SU-DHL-6 (cell line): ENCODE measurements at regions not wholly inside any gene's neighbourhood (a gene's known extent, or its start where the extent isn't known, plus 50 kb on each side); places are given as distances from the start of the nearest gene placed in this dataset.

Source experiments
- H2AFZ ChIP-seq: fragments of 200-600 bp; sonication (generic); 2 replicates; pipeline ENCODE4 v1.6.1; 2014; ENCODE audit warnings: low read depth, mild to moderate bottlenecking, moderate library complexity, mixed read lengths, antibody characterized with exemption, low read length; ENCODE audit not compliant: severe bottlenecking
- H3F3A ChIP-seq: fragments of 200-600 bp; shearing (Covaris generic); 2 replicates; pipeline ENCODE4 v1.6.0; 2016; ENCODE audit warnings: antibody characterized with exemption, mild to moderate bottlenecking; ENCODE audit not compliant: insufficient read depth
- H3K27ac ChIP-seq: fragments of 200-600 bp; sonication (generic); 2 replicates; pipeline ENCODE4 v1.5.1; 2016; ENCODE audit warnings: low read depth, mild to moderate bottlenecking, low read length, moderate library complexity, mixed read lengths
- H3K27me3 ChIP-seq: fragments of 200-600 bp; sonication (generic), shearing (Covaris generic); 2 replicates; pipeline ENCODE4 v1.6.0; 2014; ENCODE audit warnings: mild to moderate bottlenecking, low read length
- H3K36me3 ChIP-seq: fragments of 200-600 bp; sonication (generic); 2 replicates; pipeline ENCODE4 v1.6.1; 2014; ENCODE audit warnings: mild to moderate bottlenecking, low read length, mixed read lengths
- H3K4me2 ChIP-seq: fragments of 300-600, 200-600 bp; shearing (Covaris generic), sonication (generic); 2 replicates; pipeline ENCODE4 v1.6.0; 2014; ENCODE audit warnings: low read length, low read depth, mild to moderate bottlenecking; ENCODE audit not compliant: poor library complexity, severe bottlenecking
- H3K4me3 ChIP-seq: fragments of 200-600 bp; sonication (generic); 2 replicates; pipeline ENCODE4 v1.5.1; 2014; ENCODE audit warnings: antibody characterized with exemption, low read length, mild to moderate bottlenecking, mixed read lengths; ENCODE audit not compliant: insufficient read depth, poor library complexity, severe bottlenecking
- H3K79me2 ChIP-seq: fragments of 200-600 bp; sonication (generic); 2 replicates; pipeline ENCODE4 v1.6.1; 2014; ENCODE audit warnings: mild to moderate bottlenecking, low read length, moderate library complexity; ENCODE audit not compliant: insufficient read depth
- H3K9ac ChIP-seq: fragments of 200-600 bp; sonication (generic); 2 replicates; pipeline ENCODE4 v1.7.0; 2014; ENCODE audit warnings: mild to moderate bottlenecking, low read length
- H3K9me2 ChIP-seq: fragments of 200-600 bp; sonication (generic); replicated peaks from 2 replicates; pipeline ENCODE4 v1.6.1; 2014; ENCODE audit warnings: low read length; ENCODE audit not compliant: insufficient read depth
- H3K9me3 ChIP-seq: fragments of 200-600 bp; sonication (generic); 2 replicates; pipeline ENCODE4 v1.6.1; 2014; ENCODE audit warnings: low read length, mixed read lengths; ENCODE audit not compliant: insufficient read depth
- H4K20me1 ChIP-seq: fragments of 200-600 bp; sonication (generic); 2 replicates; pipeline ENCODE4 v1.6.1; 2014; ENCODE audit warnings: low read depth, mild to moderate bottlenecking, antibody characterized with exemption, low read length, moderate library complexity, mixed read lengths
- CTCF ChIP-seq: fragments of 200-600 bp; sonication (generic); IDR thresholded peaks from one replicate; pipeline ENCODE4 v1.5.1; 2017; ENCODE audit warnings: antibody characterized with exemption, mild to moderate bottlenecking, low read length, moderate library complexity; ENCODE audit not compliant: insufficient read depth, poor library complexity, severe bottlenecking
- EZH2phosphoT487 ChIP-seq: fragments of 200-600 bp; sonication (generic), shearing (Covaris generic); conservative IDR thresholded peaks from 2 replicates; pipeline ENCODE4 v1.6.1; 2018; ENCODE audit warnings: mild to moderate bottlenecking, antibody characterized with exemption, low read length, moderate library complexity, mixed read lengths

DNA sequence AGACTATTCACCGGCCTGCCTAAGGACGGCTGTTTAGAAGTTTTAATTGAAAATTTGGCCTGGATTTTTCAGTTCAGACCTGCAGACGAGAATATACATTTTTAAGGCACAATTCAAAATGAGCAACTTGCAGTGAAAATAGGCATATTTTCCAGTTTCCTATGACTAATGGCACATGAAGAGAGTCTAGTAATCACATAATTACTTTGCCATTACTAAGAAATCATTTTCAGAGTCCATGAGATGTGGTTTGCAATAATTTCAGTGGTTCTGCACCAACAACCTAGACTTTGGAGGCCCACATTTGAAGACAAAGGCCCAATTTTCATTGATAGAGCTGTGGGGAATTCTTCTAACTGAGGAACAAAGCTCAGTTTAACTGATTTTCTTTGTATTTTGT lies 205.3 kb downstream of the SOX2 start:
- Histone ChIP-seq H3K4me3 (no peak overlapping the region), H3K36me3 (no peaks in the 10 kb centered on the region), H4K20me1 (no peaks in the 10 kb centered on the region), H3K27ac (no peak overlapping the region), H3K9me2 (no peaks in the 10 kb centered on the region), H3K79me2 (no peaks in the 10 kb centered on the region), H3K4me2 (no peak overlapping the region), H3K27me3 (no peaks in the 10 kb centered on the region; the same call in 1 of the 2 replicates), H3K9ac (no peak overlapping the region), H3F3A (no peaks in the 10 kb centered on the region), H3K9me3 (no peaks in the 10 kb centered on the region), H2AFZ (no peak overlapping the region)
- TF ChIP-seq EZH2phosphoT487, result no peak
- TF ChIP-seq CTCF, result no peak

GRCh38 chr3:181919375-181919774 lies 207.7 kb downstream of the SOX2 start:
- Histone ChIP-seq H4K20me1 (no peaks in the 10 kb centered on the region), H3K9me3 (no peaks in the 10 kb centered on the region), H3F3A (no peaks in the 10 kb centered on the region), H3K9ac (no peak overlapping the region), H3K36me3 (no peaks in the 10 kb centered on the region), H2AFZ (no peak overlapping the region), H3K4me2 (no peak overlapping the region), H3K4me3 (no peak overlapping the region), H3K27ac (no peak overlapping the region), H3K79me2 (no peaks in the 10 kb centered on the region), H3K9me2 (no peaks in the 10 kb centered on the region), H3K27me3 (no peaks in the 10 kb centered on the region)
- TF ChIP-seq EZH2phosphoT487 (no peak), CTCF (no peak)

GRCh38 chr3:181920409-181920808 lies 208.7 kb downstream of the SOX2 start:
- Histone ChIP-seq H3K4me2 (no peak overlapping the region), H3K4me3 (no peak overlapping the region), H3K9ac (no peak overlapping the region), H3K36me3 (no peaks in the 10 kb centered on the region), H3K9me2 (no peaks in the 10 kb centered on the region), H3K79me2 (no peaks in the 10 kb centered on the region), H3K27me3 (no peaks in the 10 kb centered on the region), H3F3A (no peaks in the 10 kb centered on the region), H3K27ac (no peak overlapping the region), H2AFZ (no peak overlapping the region), H4K20me1 (no peaks in the 10 kb centered on the region), H3K9me3 (no peaks in the 10 kb centered on the region)
- no peak for TF ChIP-seq CTCF
- no peak for TF ChIP-seq EZH2phosphoT487
